H1 (cell line): ENCODE measurements at regions not wholly inside any gene's neighbourhood (a gene's known extent, or its start where the extent isn't known, plus 50 kb on each side); places are given as distances from the start of the nearest gene placed in this dataset.

ENCODE experiments used
- CTCF ChIA-PET: fragments of 300-600 bp; sonication (Branson Sonifier 250); formaldehyde crosslinking; loops from one replicate; lab custom pipeline; 2021; ENCODE audit not compliant: partially characterized antibody; lab: Charles Lee
- POLR2A ChIA-PET: fragments of 300-600 bp; sonication (Branson Sonifier 250); formaldehyde crosslinking; loops from one replicate; lab custom pipeline; 2021; ENCODE audit warnings: inconsistent platforms; ENCODE audit not compliant: partially characterized antibody; lab: Charles Lee
- DNase-seq, 2 experiments: peaks; one replicate each; pipeline versions ENCODE4 v3.0.0 to v3.0.0-alpha.2; 2010 to 2022; ENCODE audit warnings: low spot score in 2 of 2, low read depth in 1 of 2, mixed read lengths in 1 of 2
- FAIRE-seq: peaks from 2 replicates; lab custom pipeline; 2011; peaks lifted over from hg19 to GRCh38; lab: Jason Lieb, UNC
- H2AFZ ChIP-seq: 2 replicates; pipeline ENCODE4 v1.8.1; 2012; ENCODE audit warnings: low read length, inconsistent platforms
- H2AK5ac ChIP-seq: 2 replicates; pipeline ENCODE4 v1.6.1; 2013; ENCODE audit warnings: low read depth, low read length
- H2BK120ac ChIP-seq: replicated peaks from 2 replicates; pipeline ENCODE3; 2013; ENCODE audit warnings: low read depth, low read length, inconsistent platforms
- H2BK12ac ChIP-seq: 2 replicates; pipeline ENCODE4 v1.6.1; 2013; ENCODE audit warnings: low read depth, low read length
- H2BK15ac ChIP-seq: 2 replicates; pipeline ENCODE4 v1.6.1; 2013; ENCODE audit warnings: low read length
- H2BK20ac ChIP-seq: 2 replicates; pipeline ENCODE4 v1.6.1; 2013; ENCODE audit warnings: low read length
- H2BK5ac ChIP-seq: 2 replicates; pipeline ENCODE4 v1.6.1; 2013; ENCODE audit warnings: low read depth, low read length
- H3K14ac ChIP-seq: 2 replicates; pipeline ENCODE4 v1.6.1; 2013; ENCODE audit warnings: inconsistent platforms; ENCODE audit not compliant: insufficient read length
- H3K18ac ChIP-seq: 2 replicates; pipeline ENCODE4 v1.6.1; 2013; ENCODE audit warnings: low read length; ENCODE audit errors: extremely low read depth
- H3K23ac ChIP-seq: 2 replicates; pipeline ENCODE4 v1.6.1; 2013; ENCODE audit warnings: inconsistent platforms; ENCODE audit not compliant: insufficient read length
- H3K23me2 ChIP-seq: 2 replicates; pipeline ENCODE4 v1.6.1; 2013; ENCODE audit warnings: low read depth, low read length
- H3K27ac ChIP-seq: 2 replicates; pipeline ENCODE4 v1.6.1; 2011; ENCODE audit warnings: low read depth, low read length, inconsistent platforms
- H3K27me3 ChIP-seq, 4 experiments: replicated peaks in 1 of 4; 1 replicate in 1 of 4; 2 replicates in 3 of 4; pipeline versions ENCODE4 v1.6.1 to v1.8.1; 2011 to 2013; ENCODE audit warnings: low read length in 3 of 4, mild to moderate bottlenecking in 3 of 4, inconsistent platforms in 2 of 4, mixed read lengths in 2 of 4, moderate library complexity in 1 of 4; ENCODE audit not compliant: control insufficient read depth in 3 of 4, insufficient read depth in 3 of 4; ENCODE audit errors: extremely low read depth in 1 of 4
- H3K36me3 ChIP-seq, 4 experiments: 2 replicates each; pipeline versions ENCODE4 v1.6.1 to v1.8.1; 2011 to 2013; ENCODE audit warnings: mild to moderate bottlenecking in 4 of 4, low read length in 3 of 4, moderate library complexity in 2 of 4, control low read depth in 1 of 4, inconsistent platforms in 1 of 4; ENCODE audit not compliant: insufficient read depth in 4 of 4, control insufficient read depth in 2 of 4
- H3K4ac ChIP-seq: replicated peaks from 2 replicates; pipeline ENCODE3; 2013; ENCODE audit warnings: low read length, low read depth, mixed read lengths, inconsistent platforms; ENCODE audit not compliant: insufficient read length
- H3K4me1 ChIP-seq, 4 experiments: replicated peaks in 1 of 4; 1 replicate in 1 of 4; 2 replicates in 3 of 4; pipeline versions ENCODE4 v1.6.1 to v1.8.1; 2011 to 2013; ENCODE audit warnings: low read length in 3 of 4, inconsistent platforms in 2 of 4, mixed read lengths in 1 of 4; ENCODE audit not compliant: insufficient read depth in 4 of 4, control insufficient read depth in 3 of 4
- H3K4me2 ChIP-seq, 2 experiments: 2 replicates each; pipeline versions ENCODE4 v1.6.1 to v1.8.1; 2011 to 2013; ENCODE audit warnings: low read depth in 2 of 2, low read length in 2 of 2, control low read depth in 1 of 2, inconsistent platforms in 1 of 2, mild to moderate bottlenecking in 1 of 2; ENCODE audit not compliant: insufficient read depth in 1 of 2
- H3K4me3 ChIP-seq, 4 experiments: fragments of 200-600, 300-600 bp in 1 of 4; sonication (generic), shearing (Covaris generic), sonication (Bioruptor Twin) in 1 of 4; 2 replicates each; pipeline versions ENCODE4 v1.5.1 to v1.8.1; 2011 to 2016; ENCODE audit warnings: low read length in 4 of 4, low read depth in 3 of 4, control low read depth in 2 of 4, inconsistent platforms in 2 of 4, mild to moderate bottlenecking in 2 of 4, mixed read lengths in 1 of 4, moderate library complexity in 1 of 4; ENCODE audit not compliant: insufficient read depth in 2 of 4; ENCODE audit errors: extremely low read depth in 1 of 4
- H3K56ac ChIP-seq: replicated peaks from 2 replicates; pipeline ENCODE3; 2013; ENCODE audit warnings: low read depth, mild to moderate bottlenecking, mixed read lengths, low read length, inconsistent platforms; ENCODE audit not compliant: insufficient read length
- H3K79me1 ChIP-seq: 2 replicates; pipeline ENCODE4 v1.6.1; 2013; ENCODE audit warnings: low read depth, low read length, control low read depth
- H3K79me2 ChIP-seq, 2 experiments: 2 replicates each; pipeline versions ENCODE4 v1.6.1 to v1.8.1; 2012 to 2013; ENCODE audit warnings: low read length in 2 of 2, mild to moderate bottlenecking in 2 of 2, inconsistent platforms in 1 of 2; ENCODE audit not compliant: insufficient read depth in 2 of 2, control insufficient read depth in 1 of 2
- H3K9ac ChIP-seq, 4 experiments: replicated peaks in 1 of 4; 1 replicate in 1 of 4; 2 replicates in 3 of 4; pipeline versions ENCODE4 v1.6.1 to v1.8.1; 2011 to 2013; ENCODE audit warnings: low read depth in 3 of 4, low read length in 3 of 4, control low read depth in 2 of 4, mild to moderate bottlenecking in 2 of 4, moderate library complexity in 2 of 4, inconsistent platforms in 1 of 4; ENCODE audit errors: extremely low read depth in 1 of 4
- H3K9me3 ChIP-seq, 2 experiments: 2 replicates each; pipeline versions ENCODE4 v1.6.1 to v1.8.1; 2012 to 2013; ENCODE audit warnings: mild to moderate bottlenecking in 2 of 2, moderate library complexity in 2 of 2, control low read depth in 1 of 2, inconsistent platforms in 1 of 2, low read depth in 1 of 2, low read length in 1 of 2, mixed read lengths in 1 of 2; ENCODE audit not compliant: insufficient read depth in 2 of 2
- H4K20me1 ChIP-seq, 2 experiments: replicated peaks in 1 of 2; 2 replicates each; pipeline versions ENCODE3 to v1.8.1; 2011 to 2013; ENCODE audit warnings: inconsistent platforms in 2 of 2, low read length in 2 of 2, mild to moderate bottlenecking in 1 of 2; ENCODE audit not compliant: insufficient read depth in 2 of 2, control insufficient read depth in 1 of 2
- H4K5ac ChIP-seq: 2 replicates; pipeline ENCODE4 v1.6.1; 2013; ENCODE audit warnings: low read length, low read depth, mixed read lengths, inconsistent platforms; ENCODE audit not compliant: insufficient read length
- H4K8ac ChIP-seq: 2 replicates; pipeline ENCODE4 v1.8.0; 2013; ENCODE audit warnings: mild to moderate bottlenecking, moderate library complexity, low read length, inconsistent platforms; ENCODE audit not compliant: insufficient read depth; ENCODE audit errors: extremely low read depth
- H4K91ac ChIP-seq: replicated peaks from 2 replicates; pipeline ENCODE3; 2013; ENCODE audit warnings: low read length, mixed read lengths, inconsistent platforms; ENCODE audit not compliant: insufficient read length
- ATF2 ChIP-seq: IDR thresholded peaks from 2 replicates; pipeline ENCODE4 v1.6.1; 2012; ENCODE audit warnings: low read length, inconsistent platforms
- BACH1 ChIP-seq: IDR thresholded peaks from 2 replicates; pipeline ENCODE4 v1.6.1; 2012; ENCODE audit warnings: low read length, improper control_type of control experiment
- CBX8 ChIP-seq: fragments of 300-800, 300-1000 bp; sonication (generic); IDR thresholded peaks from 2 replicates; pipeline ENCODE4 v1.7.1; 2016; ENCODE audit warnings: low read depth, low read length, borderline replicate concordance
- CHD2 ChIP-seq: IDR thresholded peaks from 2 replicates; pipeline ENCODE4 v1.6.1; 2012; ENCODE audit warnings: low read length, improper control_type of control experiment
- CTBP2 ChIP-seq: IDR thresholded peaks from 2 replicates; pipeline ENCODE4 v1.7.0; 2011; ENCODE audit warnings: borderline replicate concordance, mild to moderate bottlenecking, moderate library complexity, mixed read lengths, low read length; ENCODE audit not compliant: insufficient read depth, insufficient read length
- EGR1 ChIP-seq: IDR thresholded peaks from 2 replicates; pipeline ENCODE4 v1.6.1; 2011; ENCODE audit warnings: low read depth, low read length, borderline replicate concordance
- HDAC2 ChIP-seq, 2 experiments: fragments of 300-600 bp in 1 of 2; sonication (generic) in 1 of 2; IDR thresholded peaks; 2 replicates each; pipeline ENCODE4 v1.6.1; 2011 to 2012; ENCODE audit warnings: low read depth in 2 of 2, low read length in 2 of 2, mild to moderate bottlenecking in 2 of 2, moderate library complexity in 2 of 2, borderline replicate concordance in 1 of 2, inconsistent platforms in 1 of 2
- MAX ChIP-seq: IDR thresholded peaks from 2 replicates; pipeline ENCODE4 v1.6.1; 2012; ENCODE audit warnings: inconsistent platforms
- POLR2A ChIP-seq, 2 experiments: IDR thresholded peaks; 1 replicate in 1 of 2; 2 replicates in 1 of 2; pipeline ENCODE4 v1.6.1; 2011; ENCODE audit warnings: low read depth in 2 of 2, low read length in 2 of 2, mild to moderate bottlenecking in 2 of 2; ENCODE audit errors: control extremely low read depth in 1 of 2
- WGBS, 2 experiments: shearing (Covaris generic) in 1 of 2; methylation state at CpG; one replicate each; pipeline versions ENCODE4 v1.1.6 to v1.1.7; 2013 to 2015; ENCODE audit warnings: low lambda C conversion rate in 2 of 2, mixed read lengths in 2 of 2, inconsistent platforms in 1 of 2, low coverage in 1 of 2, missing lambda C conversion rate in 1 of 2; ENCODE audit not compliant: insufficient replicate concordance in 2 of 2, insufficient coverage in 1 of 2, insufficient read length in 1 of 2; ENCODE audit errors: extremely low coverage in 1 of 2, missing lambda C conversion rate in 1 of 2; 5-methylcytosine and 5-hydroxymethylcytosine counted together
- TF ChIP-seq, protein P1 (sequence below), 3 experiments: IDR thresholded peaks; 1 replicate in 2 of 3; 2 replicates in 1 of 3; pipeline versions ENCODE4 v1.5.1 to v1.6.1; 2011; ENCODE audit warnings: low read length in 3 of 3, mild to moderate bottlenecking in 3 of 3, inconsistent platforms in 2 of 3, low read depth in 1 of 3, moderate library complexity in 1 of 3; ENCODE audit not compliant: insufficient read depth in 1 of 3; ENCODE audit errors: control extremely low read depth in 1 of 3

GRCh38 chr10:78814407-78814806 is 254.4 kb upstream of the ZMIZ1 start:
- Histone ChIP-seq H2BK120ac (no peak overlapping the region), H3K23me2 (no peaks in the 10 kb centered on the region; the same call in 1 of the 2 replicates), H3K18ac (no peak overlapping the region), H3K27me3 (no peaks in the 10 kb centered on the region), H3K27ac (no peak overlapping the region), H2BK5ac (no peak overlapping the region), H3K23ac (no peak overlapping the region), H2AK5ac (no peak overlapping the region), H2AFZ (no peak overlapping the region), H3K14ac (no peak overlapping the region), H3K9ac (no peak overlapping the region), H2BK12ac (no peak overlapping the region), H4K91ac (no peak overlapping the region), H3K79me2 (no peaks in the 10 kb centered on the region), H3K56ac (no peak overlapping the region), H3K4me1 (peaks cover 0 to 12% (median 10%) of the 10 kb centered on the region in 4 experiments; a peak in 5 of 7 replicates), H3K4me2 (no peak overlapping the region), H4K8ac (no peak overlapping the region), H4K20me1 (peaks cover 0 to 1% of the 10 kb centered on the region in 2 experiments), H3K36me3 (no peaks in the 10 kb centered on the region), H3K4me3 (no peak overlapping the region), H3K4ac (no peak overlapping the region), H3K9me3 (no peaks in the 10 kb centered on the region), H4K5ac (no peak overlapping the region), H2BK15ac (no peak overlapping the region), H3K79me1 (no peaks in the 10 kb centered on the region), H2BK20ac (no peak overlapping the region)
- CTCF ChIA-PET: no interaction called here
- POLR2A ChIA-PET: no interaction called here
- DNase-seq: no peak
- WGBS, 2 experiments: 87% methylated on average over 3 of the region's 3 CpGs; no CpG with 5 or more reads in 1 of the 2 experiments
- no peak for FAIRE-seq
- no peak for TF ChIP-seq CHD2
- TF ChIP-seq EGR1: no peak
- no peak for TF ChIP-seq HDAC2 (IDR thresholded peaks at IDR 0.05; ENCODE audit: borderline replicate concordance in 1 of 2, low read depth in 2 of 2, low read length in 2 of 2)
- TF ChIP-seq, protein P1, sequence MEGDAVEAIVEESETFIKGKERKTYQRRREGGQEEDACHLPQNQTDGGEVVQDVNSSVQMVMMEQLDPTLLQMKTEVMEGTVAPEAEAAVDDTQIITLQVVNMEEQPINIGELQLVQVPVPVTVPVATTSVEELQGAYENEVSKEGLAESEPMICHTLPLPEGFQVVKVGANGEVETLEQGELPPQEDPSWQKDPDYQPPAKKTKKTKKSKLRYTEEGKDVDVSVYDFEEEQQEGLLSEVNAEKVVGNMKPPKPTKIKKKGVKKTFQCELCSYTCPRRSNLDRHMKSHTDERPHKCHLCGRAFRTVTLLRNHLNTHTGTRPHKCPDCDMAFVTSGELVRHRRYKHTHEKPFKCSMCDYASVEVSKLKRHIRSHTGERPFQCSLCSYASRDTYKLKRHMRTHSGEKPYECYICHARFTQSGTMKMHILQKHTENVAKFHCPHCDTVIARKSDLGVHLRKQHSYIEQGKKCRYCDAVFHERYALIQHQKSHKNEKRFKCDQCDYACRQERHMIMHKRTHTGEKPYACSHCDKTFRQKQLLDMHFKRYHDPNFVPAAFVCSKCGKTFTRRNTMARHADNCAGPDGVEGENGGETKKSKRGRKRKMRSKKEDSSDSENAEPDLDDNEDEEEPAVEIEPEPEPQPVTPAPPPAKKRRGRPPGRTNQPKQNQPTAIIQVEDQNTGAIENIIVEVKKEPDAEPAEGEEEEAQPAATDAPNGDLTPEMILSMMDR (IDR thresholded peaks at IDR 0.05; ENCODE audit: control extremely low read depth in 1 of 3, insufficient read depth in 1 of 3, low read depth in 1 of 3, low read length in 3 of 3): no peak
- no peak for TF ChIP-seq BACH1
- TF ChIP-seq CBX8: no peak
- TF ChIP-seq CTBP2: no peak
- TF ChIP-seq POLR2A (IDR thresholded peaks at IDR 0.05; ENCODE audit: control extremely low read depth in 1 of 2, low read depth in 2 of 2, low read length in 2 of 2): no peak
- TF ChIP-seq ATF2: no peak
- no peak for TF ChIP-seq MAX
